ENCODE measurements at regions not wholly inside any gene's neighbourhood (a gene's known extent, or its start where the extent isn't known, plus 50 kb on each side); places are given as distances from the start of the nearest gene placed in this dataset.

DNA sequence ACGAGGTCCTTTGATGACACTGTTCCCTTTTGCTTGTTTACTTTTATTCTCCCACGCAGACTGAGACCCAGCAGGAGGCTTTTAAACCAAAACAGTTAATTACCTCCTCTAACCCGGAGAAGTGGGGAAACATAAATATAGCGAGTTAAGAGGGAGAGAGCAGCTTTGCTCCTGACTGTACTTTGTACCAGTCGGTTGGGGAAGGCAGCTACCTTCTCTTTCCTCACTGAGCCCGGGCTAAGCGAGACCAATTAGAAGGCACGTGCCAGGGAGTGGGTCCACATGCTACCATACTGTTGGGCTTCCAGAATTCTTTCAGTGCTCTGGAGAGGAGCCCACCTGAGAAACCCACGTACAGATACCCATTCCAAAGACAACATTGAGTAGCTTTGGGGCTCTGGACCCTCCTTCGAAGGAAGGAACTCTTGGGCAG is 124.2 kb downstream of the ZIC5 start:
- CTCF ChIA-PET, result no interaction called here
- H3K27me3 Mint-ChIP-seq (ENCODE audit: insufficient read depth, unreplicated experiment), result no peaks in the 10 kb centered on the region
- no peak overlapping the region for H3K27ac Mint-ChIP-seq (ENCODE audit: low read depth, unreplicated experiment)
- no TSS peak for BruUV-seq (replicated peaks)
- TF ChIP-seq CTCF (IDR thresholded peaks at IDR 0.05; ENCODE audit: unreplicated experiment), result no peak
- no peaks in the 10 kb centered on the region for H3K9me3 Mint-ChIP-seq (ENCODE audit: unreplicated experiment)
- H3K4me1 Mint-ChIP-seq (ENCODE audit: insufficient read depth, unreplicated experiment), result no peaks in the 10 kb centered on the region
- no peak overlapping the region for H3K4me3 Mint-ChIP-seq (ENCODE audit: unreplicated experiment)
- H3K36me3 Mint-ChIP-seq (ENCODE audit: insufficient read depth, unreplicated experiment), result no peaks in the 10 kb centered on the region
- DNase-seq (ENCODE audit: unreplicated experiment), result no peak
- intact Hi-C loops (cut with micrococcal nuclease), result no loop called here
- POLR2A ChIA-PET, result interaction anchor here (0.5 to 0.8 kb wide), 2 partner anchors 165 to 170 kb away, joined by 3 to 4 read pairs; no protein-coding TSS in a partner anchor

- H3K36me3 Mint-ChIP-seq (ENCODE audit: insufficient read depth, unreplicated experiment), result no peaks in the 10 kb centered on the region
- ChIA-PET CTCF (no interaction called here), POLR2A (no interaction called here)
- H3K9me3 Mint-ChIP-seq (ENCODE audit: unreplicated experiment), result no peaks in the 10 kb centered on the region
- no TSS peak for BruUV-seq (replicated peaks)
- no peaks in the 10 kb centered on the region for H3K4me1 Mint-ChIP-seq (ENCODE audit: insufficient read depth, unreplicated experiment)
- TF ChIP-seq CTCF (IDR thresholded peaks at IDR 0.05; ENCODE audit: unreplicated experiment), result no peak
- DNase-seq (ENCODE audit: unreplicated experiment), result no peak
- H3K4me3 Mint-ChIP-seq (ENCODE audit: unreplicated experiment), result no peak overlapping the region
- H3K27ac Mint-ChIP-seq (ENCODE audit: low read depth, unreplicated experiment), result no peak overlapping the region
- intact Hi-C loops (cut with micrococcal nuclease), result no loop called here
- H3K27me3 Mint-ChIP-seq (ENCODE audit: insufficient read depth, unreplicated experiment), result no peaks in the 10 kb centered on the region
Observed at GRCh38 chr13:99845161-99845874, 126.2 kb downstream of the ZIC5 start.

- H3K27me3 Mint-ChIP-seq (ENCODE audit: insufficient read depth, unreplicated experiment), result no peaks in the 10 kb centered on the region
- H3K36me3 Mint-ChIP-seq (ENCODE audit: insufficient read depth, unreplicated experiment), result no peaks in the 10 kb centered on the region
- no TSS peak for BruUV-seq (replicated peaks)
- H3K9me3 Mint-ChIP-seq (ENCODE audit: unreplicated experiment), result no peaks in the 10 kb centered on the region
- H3K27ac Mint-ChIP-seq (ENCODE audit: low read depth, unreplicated experiment), result no peak overlapping the region
- DNase-seq (ENCODE audit: unreplicated experiment), result no peak
- TF ChIP-seq CTCF (IDR thresholded peaks at IDR 0.05; ENCODE audit: unreplicated experiment), result no peak
- CTCF ChIA-PET, result interaction anchor here (0.5 kb wide), 1 partner anchor 98 kb away, joined by 3 read pairs; no protein-coding TSS in a partner anchor
- POLR2A ChIA-PET, result no interaction called here
- H3K4me3 Mint-ChIP-seq (ENCODE audit: unreplicated experiment), result no peak overlapping the region
- intact Hi-C loops (cut with micrococcal nuclease), result no loop called here
- H3K4me1 Mint-ChIP-seq (ENCODE audit: insufficient read depth, unreplicated experiment), result no peaks in the 10 kb centered on the region
Observed at GRCh38 chr13:99844421-99844820, 127.1 kb downstream of the ZIC5 start.

- Mint-ChIP-seq H3K4me1 (ENCODE audit: insufficient read depth, unreplicated experiment) (no peaks in the 10 kb centered on the region), H3K4me3 (ENCODE audit: unreplicated experiment) (no peak overlapping the region), H3K9me3 (ENCODE audit: unreplicated experiment) (no peaks in the 10 kb centered on the region), H3K36me3 (ENCODE audit: insufficient read depth, unreplicated experiment) (no peaks in the 10 kb centered on the region), H3K27ac (ENCODE audit: low read depth, unreplicated experiment) (no peak overlapping the region), H3K27me3 (ENCODE audit: insufficient read depth, unreplicated experiment) (no peaks in the 10 kb centered on the region)
- ChIA-PET CTCF (interaction anchor here (0.5 kb wide), 1 partner anchor 98 kb away, joined by 3 read pairs; no protein-coding TSS in a partner anchor), POLR2A (no interaction called here)
- no peak for TF ChIP-seq CTCF (IDR thresholded peaks at IDR 0.05; ENCODE audit: unreplicated experiment)
- BruUV-seq (replicated peaks), result no TSS peak
- intact Hi-C loops (cut with micrococcal nuclease), result no loop called here
- no peak for DNase-seq (ENCODE audit: unreplicated experiment)
Observed at GRCh38 chr13:99843872-99844271, 127.7 kb downstream of the ZIC5 start.

All from MCF 10A (cell line).